Hematopoietic multipotent progenitor cell treated with erythropoietin and hydrocortisone succinate and interleukin-3 and kit ligand, for 6 days (in vitro differentiated cells): ENCODE measurements at regions not wholly inside any gene's neighbourhood (a gene's known extent, or its start where the extent isn't known, plus 50 kb on each side); places are given as distances from the start of the nearest gene placed in this dataset.
"Not testable (repeated sequence)": the region's sequence is repeated elsewhere in the genome, so short reads cannot be mapped to it uniquely, and the experiment has no call there.

Experiments used
- DNase-seq: peaks from one replicate; pipeline ENCODE4 v3.0.0-alpha.2; 2015

- not testable (repeated sequence) for DNase-seq
Observed at GRCh38 chrX:46151332-46151731, 393.9 kb downstream of the ZNF674 start.

GRCh38 chrX:46144566-46144965 is 400.7 kb downstream of the ZNF674 start:
- DNase-seq, result no peak

GRCh38 chrX:46140272-46140671 is 404.9 kb downstream of the ZNF674 start:
- DNase-seq, result no peak

GRCh38 chrX:46130247-46130646 is 415.0 kb downstream of the ZNF674 start:
- no peak for DNase-seq

- no peak for DNase-seq
Observed at GRCh38 chrX:46125111-46125510, 420.1 kb downstream of the ZNF674 start.

DNA sequence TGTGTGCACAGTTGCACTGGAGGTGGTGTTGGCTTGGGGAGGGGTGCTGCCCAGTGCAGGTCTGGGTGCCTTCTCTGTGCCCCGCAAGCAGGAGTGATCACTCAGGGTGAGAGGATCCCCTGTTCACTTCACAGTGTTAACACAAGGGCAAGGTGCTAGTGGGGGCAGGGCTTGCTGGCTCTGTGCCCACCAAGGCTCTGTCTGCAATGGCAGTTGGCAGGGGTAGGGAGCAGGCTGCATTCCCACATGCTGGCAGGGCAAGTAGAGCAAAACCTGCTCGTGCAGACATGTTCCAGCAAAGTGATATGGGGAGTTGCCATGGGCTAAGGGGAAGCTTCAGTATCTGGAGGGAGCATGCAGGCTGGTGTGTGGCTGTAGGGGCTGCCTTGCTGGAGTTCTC is 428.0 kb downstream of the ZNF674 start:
- no peak for DNase-seq

DNA sequence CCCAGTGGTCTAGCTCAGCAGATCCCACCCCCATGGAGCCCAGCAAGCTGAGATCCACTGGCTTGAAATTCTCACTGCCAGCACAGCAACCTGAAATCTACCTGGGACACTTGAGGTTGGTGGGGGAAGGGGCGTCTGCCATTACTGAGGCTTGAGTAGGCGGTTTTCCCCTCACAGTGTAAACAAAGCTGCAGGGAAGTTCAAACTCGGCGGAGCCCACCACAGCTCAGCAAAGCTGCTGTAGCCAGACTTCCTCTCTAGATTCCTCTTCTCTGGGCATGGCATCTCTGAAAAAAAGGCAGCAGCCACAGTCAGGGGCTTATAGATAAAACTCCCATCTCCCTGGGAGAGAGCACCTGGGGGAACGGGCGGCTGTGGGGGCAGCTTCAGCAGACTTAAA is 457.9 kb downstream of the ZNF674 start:
- not testable (repeated sequence) for DNase-seq

DNA sequence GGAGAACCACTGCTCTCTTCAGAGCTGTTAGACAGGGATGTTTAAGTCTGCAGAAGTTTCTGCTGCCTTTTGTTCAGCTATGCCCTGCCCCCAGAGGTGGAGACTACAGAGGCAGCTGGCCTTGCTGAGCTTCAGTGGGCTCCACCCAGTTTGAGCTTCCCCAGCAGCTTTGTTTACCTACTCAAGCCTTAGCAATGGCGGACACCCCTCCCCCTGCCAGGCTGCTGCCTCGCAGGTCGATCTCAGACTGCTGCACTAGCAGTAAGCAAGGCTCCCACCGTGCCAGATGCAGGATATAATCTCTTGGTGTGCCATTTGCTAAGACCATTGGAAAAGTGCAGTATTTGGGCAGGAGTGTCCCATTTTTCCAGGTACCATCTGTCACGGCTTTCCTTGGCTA is 465.1 kb downstream of the ZNF674 start:
- DNase-seq, result not testable (repeated sequence)

GRCh38 chrX:46072791-46073190 is 472.4 kb downstream of the ZNF674 start:
- DNase-seq, result no peak

DNA sequence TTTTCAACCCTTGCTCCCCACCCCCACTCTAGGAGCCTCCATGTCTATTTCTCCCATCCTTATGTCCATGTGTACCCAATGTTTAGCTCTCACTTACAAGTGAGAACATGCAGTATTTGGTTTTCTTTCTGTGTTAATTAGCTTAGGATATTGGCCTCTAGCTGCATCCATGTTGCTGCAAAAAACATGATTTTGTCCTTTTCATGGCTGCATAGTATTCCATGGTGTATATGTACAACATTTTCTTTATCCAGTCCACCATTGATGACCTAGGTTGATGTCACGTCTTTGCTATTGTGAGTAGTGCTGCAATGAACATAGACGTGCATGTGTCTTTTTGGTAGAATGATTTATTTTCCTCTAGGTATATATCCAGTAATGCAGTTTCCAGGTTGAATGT is 472.8 kb downstream of the ZNF674 start:
- DNase-seq, result no peak

DNA sequence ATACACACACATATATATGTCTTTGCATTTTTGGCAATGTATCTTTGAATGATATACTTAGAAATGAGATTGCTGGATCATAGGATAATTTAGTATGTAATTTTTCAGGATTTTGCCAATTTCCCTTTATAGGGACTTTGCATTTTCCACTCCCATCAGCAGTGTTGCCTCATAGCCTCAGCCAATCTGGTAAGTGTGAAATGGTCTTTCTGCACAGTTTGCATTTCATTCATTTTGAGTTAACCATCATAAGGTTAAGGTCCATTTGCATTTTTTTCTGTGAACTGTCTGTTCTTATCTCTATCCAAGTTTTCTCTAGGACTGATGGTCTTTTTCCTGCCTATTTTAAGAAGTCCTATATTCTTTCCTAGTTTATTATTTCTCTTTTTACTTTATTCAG is 474.8 kb downstream of the ZNF674 start:
- DNase-seq, result no peak

DNA sequence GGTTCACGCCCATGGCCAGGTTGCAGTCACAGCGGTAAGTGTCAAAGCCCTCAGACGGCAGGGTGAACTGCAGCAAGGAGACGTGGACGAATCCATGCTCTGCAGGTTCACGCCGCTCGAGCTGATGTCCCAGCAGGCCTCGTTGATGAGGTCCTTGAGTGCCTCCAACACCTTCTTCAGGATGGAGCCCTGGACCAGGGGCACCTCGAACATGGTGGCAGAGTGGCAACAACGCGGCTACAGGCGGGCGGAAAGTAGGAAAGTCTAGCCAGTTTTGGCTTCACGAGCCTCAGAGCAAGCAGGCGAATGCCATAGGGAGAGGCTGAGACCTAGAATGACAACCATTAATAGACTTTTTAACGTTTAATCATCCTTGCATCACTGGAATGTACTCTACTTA is 485.9 kb downstream of the ZNF674 start:
- DNase-seq, result no peak

DNA sequence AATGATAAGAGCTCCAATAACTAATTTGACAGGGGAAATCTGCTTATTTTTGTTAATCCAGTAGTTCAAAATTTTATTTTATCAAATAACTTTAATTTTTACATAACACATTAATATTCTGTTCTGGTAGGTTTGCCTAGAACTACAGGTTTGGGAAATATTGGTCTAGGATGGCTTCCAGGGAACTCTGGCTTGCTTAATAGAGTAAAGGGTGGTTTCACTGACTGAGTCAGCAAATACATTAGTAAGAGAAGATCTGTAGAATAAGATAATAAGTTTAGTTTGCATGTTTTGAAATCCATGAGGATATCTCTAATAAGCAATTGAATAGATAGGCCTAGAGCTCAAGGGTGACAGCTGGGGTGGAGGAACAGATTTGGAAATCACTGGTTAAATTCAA is 500.7 kb downstream of the ZNF674 start:
- no peak for DNase-seq

- no peak for DNase-seq
Observed at GRCh38 chrX:46040001-46040400, 505.2 kb downstream of the ZNF674 start.

DNA sequence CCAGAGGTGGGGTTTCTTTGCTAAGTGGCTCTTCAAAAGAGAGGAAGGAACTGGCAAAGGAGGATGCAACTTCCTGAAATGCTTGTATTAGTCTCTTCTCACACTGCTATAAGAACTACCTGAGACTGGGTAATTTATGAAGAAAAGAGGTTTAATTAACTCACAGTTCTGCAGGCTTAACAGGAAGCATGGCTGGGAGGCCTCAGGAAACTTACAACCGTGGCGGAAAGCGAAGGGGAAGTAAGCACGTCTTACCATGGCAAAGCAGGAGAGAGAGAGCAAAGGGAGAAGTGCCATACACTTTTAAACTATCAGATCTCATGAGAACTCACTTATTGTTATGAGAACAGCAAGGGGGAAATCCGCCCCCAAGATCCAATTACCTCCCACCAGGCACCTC is 505.7 kb downstream of the ZNF674 start:
- DNase-seq, result no peak

GRCh38 chrX:46036508-46036907 is 508.7 kb downstream of the ZNF674 start:
- DNase-seq, result no peak

- no peak for DNase-seq
Observed at GRCh38 chrX:46034868-46035267, 510.4 kb downstream of the ZNF674 start.

GRCh38 chrX:46029777-46030176 is 515.4 kb downstream of the ZNF674 start:
- DNase-seq, result no peak

DNA sequence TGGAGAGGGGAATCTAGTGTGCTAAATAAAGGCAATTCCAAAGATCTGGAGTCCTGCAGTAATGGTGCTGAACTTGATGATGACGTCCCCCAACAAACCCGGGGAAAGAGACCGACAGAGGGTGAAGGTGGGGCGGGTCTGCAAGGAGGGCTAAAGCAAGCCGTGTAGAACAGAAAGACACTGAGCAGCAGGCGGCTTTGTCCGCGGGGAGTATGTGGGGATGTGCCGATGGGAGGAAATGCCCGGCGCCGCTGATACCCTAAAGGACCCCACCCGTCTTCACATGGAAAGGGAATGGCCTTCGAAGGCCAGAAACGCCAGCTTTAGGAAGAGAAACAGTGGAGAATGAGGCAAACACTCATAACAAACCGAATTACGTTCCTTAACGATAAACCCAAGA is 528.9 kb downstream of the ZNF674 start:
- DNase-seq, result no peak

- no peak for DNase-seq
Observed at GRCh38 chrX:46015653-46016052, 529.6 kb downstream of the ZNF674 start.

DNA sequence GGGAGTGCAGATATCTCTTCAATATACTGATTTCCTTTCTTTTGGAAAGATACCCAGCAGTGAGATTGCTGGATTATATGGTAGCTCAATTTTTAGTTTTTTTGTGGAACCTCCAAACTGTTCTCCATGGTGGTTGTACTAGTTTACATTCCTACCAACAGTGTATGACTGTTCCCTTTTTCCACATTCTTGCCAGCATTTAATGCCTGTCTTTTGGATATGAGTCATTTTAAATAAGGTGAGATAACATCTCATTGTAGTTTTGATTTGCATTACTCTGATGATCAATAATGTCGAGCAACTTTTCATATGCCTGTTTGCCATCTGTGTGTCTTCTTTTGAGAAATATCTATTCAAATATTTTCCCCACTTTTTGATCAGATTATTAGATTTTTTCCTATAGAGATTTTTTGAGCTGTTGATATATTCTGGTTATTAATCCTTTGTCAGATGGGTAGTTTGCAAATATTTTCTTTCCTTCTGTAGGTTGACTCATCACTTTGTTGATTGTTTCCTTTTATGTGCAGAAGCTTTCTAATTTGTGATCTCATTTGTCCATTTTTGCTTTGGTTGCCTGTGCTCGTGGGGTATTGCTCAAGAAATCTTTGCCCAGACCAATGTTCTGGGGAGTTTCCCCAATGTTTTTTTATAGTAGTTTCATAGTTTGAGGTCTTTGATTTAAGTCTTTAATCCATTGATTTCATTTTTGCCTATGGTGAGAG is 552.7 kb downstream of the ZNF674 start:
- no peak for DNase-seq

GRCh38 chrX:45986971-45987370 is 558.2 kb downstream of the ZNF674 start:
- DNase-seq, result no peak

DNA sequence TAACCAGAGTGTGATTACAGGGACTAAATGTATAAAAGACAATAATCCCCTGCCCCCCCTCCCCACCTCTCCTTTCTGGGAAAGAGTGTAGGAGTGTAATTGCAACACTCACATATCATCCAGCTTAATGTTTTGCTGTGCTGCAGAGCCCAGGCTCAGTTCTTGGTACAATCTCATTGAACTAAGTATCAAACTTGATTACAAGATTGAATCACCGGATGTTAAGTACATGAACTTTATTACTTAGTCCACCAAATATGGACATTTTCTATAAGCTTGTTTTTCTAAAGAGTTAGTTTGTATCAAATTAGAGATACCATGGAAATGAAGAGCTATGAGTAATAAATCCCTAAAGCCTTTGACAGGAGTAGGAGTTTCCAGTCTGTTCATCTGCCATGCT is 559.1 kb downstream of the ZNF674 start:
- no peak for DNase-seq

DNA sequence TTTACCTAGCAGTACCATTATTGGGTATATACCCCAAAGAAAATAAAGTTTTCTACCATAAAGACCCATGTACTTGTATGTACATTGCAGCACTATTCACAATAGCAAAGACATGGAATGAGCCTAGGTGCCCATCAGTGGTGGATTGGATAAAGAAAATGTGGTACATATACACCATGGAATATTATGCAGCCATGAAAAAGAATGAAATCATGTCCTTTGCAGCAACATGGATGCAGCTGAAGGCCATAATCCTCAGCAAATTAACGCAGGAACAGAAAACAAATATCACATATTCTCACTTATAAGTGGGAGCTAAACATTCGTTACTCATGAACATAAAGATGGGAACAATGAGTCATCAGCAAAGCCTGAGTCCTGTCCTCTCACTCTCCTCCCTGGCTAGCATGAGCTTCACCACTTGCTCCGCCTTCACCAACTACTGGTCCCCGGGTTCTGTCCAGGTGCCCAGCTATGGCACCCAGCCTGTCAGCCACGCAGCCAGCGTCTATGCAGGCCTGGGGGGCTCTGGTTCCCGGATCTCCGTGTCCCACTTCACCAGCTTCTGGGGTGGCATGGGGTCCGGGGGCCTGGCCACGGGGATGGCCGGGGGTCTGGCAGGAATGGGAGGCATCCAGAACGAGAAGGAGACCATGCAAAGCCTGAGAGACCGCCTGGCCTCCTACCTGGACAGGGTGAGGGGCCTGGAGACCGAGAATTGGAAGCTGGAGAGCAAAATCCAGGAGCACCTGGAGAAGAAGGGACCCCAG is 562.1 kb downstream of the ZNF674 start:
- DNase-seq, result not testable (repeated sequence)

- DNase-seq, result no peak
Observed at GRCh38 chrX:45980726-45981125, 564.5 kb downstream of the ZNF674 start.
